NCI-H187 treated with DMSO at 0.1 percent for 48 hours (cell line): ENCODE measurements at regions not wholly inside any gene's neighbourhood (a gene's known extent, or its start where the extent isn't known, plus 50 kb on each side); places are given as distances from the start of the nearest gene placed in this dataset.

Source experiments
- DNase-seq: peaks from one replicate; lab custom pipeline; 2025; lab: John Stamatoyannopoulos, UW

DNA sequence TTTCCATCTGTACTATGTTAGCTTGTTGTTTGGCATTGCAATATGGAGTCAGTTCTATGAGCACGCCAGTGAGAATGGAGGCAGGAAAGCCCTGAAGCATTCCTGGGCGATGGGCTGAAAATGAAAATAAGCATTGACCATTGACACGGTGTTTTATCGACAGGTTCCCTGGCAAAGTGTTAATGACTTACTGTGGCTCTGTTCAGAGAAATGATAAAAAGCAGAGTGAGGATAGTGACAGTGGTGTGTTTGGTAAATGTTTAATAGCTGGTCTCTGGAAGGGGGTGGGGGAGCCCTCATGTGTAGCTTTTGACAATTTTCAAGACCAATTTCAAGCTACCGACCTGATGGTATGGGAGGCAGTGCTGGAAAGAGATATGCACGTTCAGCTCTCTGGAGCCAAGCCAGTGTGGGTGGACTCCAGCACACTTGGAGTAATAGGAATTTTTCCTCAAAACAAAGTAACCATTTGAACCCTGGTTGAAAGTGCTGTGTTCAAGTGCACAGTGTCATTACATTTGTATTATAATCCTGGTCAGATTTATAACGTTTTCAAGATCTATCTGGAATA, 341.7 kb upstream of the ROBO2 start:
- no peak for DNase-seq

DNA sequence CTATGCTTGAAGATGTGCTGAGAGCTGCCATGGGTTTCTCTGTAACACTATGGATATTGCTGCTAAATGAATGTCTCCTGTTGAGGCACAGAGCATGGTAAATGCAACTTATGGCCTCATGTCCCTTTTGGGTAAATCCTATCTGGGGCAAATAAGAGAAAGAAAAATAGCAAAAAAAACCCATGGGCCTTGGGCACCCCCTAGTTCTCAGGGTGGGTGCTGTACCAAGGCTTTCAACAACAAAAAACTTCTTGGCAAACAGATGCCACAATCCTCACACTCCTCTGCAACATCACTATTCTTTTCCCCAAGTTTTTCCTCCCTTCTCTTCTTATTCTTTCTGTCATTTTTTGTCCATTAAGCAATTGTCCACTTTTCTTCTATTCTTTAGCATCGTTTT, 340.1 kb upstream of the ROBO2 start:
- DNase-seq: no peak

DNA sequence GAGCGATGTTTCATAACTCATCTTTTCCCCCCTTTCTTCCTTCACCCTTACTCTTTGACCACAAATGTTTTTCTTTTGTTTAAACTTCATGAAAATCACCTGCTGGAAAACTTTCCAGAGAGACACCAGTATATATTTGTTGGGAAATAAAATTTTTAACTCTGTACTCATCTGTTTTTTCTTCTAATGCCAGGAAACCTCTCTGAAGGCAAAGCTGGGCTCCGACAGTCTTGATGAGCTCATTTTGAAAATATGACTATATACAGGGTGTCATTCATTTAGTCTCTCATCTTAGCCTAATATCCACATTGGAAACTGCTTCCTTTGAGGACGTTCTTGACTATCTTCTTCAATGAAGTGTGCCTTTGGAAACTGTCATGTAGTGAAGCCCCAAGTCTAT, 339.6 kb upstream of the ROBO2 start:
- no peak for DNase-seq

DNA sequence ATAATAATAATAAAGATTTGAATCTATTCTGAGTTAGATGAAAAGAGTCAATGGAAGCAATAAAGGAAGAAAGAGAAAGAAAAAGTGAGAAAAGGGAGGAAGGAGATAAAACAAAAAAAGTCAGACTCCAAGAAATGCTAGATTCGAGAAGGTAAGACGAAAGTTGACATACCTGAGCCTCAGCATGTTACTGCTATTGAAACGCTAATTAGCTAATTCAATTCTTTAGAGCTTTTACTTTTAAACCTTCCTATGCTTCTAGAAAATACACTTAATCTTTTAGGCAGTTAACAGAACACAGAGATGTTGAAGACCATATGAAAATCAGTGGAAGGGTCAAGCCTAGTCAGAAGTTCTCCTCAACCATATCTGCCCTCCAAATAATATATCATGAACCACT, 337.2 kb upstream of the ROBO2 start:
- DNase-seq: no peak

DNA sequence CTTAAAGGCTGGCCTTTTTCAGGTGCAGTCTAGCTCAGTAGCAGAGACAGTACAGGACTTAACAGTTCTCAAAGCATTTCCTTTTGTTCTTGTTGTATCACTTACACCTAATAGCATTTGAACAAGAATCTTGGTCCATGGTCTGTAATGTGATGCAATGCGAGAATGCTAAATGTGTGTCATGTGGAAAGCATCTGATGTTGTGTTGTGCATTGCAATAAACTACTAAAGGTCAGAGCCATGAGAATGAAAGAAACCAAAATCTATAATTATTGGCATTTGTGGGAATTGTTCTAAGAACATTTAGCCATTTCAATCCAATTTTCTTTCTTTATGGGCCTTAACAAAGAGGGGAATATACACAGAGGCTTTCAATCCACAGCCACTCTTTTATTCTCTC, 324.5 kb upstream of the ROBO2 start:
- no peak for DNase-seq

DNA sequence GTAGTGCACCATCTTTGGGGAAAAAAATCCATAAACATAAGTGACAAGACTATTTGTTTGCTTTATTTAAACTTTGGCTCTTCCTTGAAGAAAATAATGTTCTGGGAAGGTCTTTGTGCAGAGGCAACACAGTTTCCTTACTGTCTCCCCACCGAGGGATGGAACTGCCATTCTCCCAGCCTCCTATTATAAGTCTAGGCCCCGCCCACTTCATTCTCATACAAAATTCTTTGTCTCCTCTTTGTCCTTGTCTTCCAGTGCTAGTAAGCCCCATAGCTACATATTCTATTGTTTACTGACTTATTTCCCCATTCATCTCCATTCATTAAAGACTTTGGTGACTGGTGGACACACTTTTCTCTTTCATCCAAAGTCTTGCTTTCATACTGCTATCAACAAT, 316.5 kb upstream of the ROBO2 start:
- DNase-seq: no peak

DNA sequence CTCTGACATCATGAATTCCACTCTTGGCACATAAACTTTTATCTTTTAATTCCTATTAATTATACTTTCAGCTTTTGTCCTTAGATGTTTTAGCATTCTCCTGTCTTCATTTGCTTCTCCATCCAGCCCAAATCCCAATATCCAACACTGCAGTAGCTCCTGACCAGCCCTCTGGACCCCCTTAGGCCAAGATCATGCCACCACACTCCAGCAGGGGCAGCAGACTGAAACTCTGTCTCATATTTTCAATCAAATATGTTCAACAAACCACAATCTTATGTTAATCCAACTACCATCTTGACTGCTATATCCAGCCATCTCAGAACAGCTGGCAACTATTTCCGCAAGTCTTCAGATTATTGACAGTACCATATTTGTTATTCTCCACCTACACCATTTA, 315.8 kb upstream of the ROBO2 start:
- DNase-seq: no peak

DNA sequence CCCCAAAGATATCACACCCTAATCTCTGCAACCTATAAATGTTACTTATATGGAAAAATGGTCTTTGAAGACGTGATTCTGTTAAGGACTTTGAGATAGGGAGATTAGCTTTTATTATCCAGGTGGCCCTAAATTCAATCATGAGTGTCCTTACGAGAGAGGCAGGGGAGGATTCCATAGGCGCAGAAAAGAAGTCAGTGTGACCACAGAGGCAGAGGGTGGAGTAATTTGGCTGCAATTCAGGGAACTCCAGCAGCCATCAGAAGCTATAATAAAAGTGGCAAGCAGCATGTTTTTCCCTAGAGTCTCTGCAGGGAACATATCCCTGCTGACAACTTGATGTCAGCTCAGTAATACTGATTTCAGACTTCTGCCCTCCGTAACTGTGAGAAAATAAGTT, 315.2 kb upstream of the ROBO2 start:
- DNase-seq: no peak

DNA sequence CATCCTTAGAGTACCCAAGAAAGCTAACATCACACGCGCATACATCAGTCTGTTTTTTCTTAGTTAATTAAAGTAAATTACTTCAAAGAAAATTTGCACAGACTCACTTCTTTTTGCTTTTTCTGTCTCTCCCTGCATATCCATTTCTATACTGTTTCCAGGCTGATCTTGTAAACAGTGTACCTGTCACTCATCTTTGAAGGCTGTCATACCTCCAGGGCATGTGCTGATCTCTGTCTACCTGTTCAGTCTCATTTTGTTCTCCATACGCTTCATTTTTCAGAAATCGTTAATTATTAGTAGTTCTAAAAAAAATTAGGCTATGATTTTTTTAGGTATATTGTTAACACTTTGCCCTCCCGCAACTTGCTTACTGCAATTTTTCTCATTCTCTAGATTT, 313.9 kb upstream of the ROBO2 start:
- no peak for DNase-seq

DNA sequence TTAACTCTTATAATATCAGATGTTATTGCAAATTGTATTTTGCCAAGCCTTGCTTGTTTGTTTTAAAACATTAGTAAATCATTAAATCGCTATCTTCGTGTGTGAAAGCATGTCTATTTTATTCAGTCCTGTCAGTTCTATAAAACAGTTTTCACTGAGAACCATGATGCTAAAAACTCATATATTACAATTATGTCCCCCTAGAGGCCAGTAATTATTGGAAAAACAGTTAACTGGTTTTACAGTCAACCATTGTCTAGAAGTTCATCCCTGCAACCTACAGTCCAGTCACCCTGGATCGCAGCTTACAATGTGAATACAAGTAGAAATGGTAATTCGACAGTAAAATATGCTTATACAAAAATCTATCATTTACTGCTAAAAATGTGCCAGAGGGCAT, 311.5 kb upstream of the ROBO2 start:
- no peak for DNase-seq

DNA sequence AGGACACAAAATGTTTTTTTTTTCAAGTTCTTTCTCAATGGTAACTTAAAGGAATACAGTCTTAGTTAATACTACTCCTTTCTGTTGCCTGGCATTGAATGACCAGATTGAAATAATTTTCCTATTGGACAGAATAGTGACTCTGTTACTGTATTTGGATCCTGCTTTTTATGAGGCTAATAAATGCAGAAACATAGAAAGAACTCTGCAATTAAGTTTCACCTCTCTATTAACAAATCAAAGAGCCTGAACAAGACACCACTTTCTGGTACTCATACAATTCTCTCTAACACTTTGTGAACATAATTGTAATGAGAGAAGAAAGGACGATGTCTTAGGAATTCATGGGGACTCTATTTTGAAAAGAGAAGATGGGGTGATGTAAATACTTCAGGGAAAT, 308.4 kb upstream of the ROBO2 start:
- no peak for DNase-seq

DNA sequence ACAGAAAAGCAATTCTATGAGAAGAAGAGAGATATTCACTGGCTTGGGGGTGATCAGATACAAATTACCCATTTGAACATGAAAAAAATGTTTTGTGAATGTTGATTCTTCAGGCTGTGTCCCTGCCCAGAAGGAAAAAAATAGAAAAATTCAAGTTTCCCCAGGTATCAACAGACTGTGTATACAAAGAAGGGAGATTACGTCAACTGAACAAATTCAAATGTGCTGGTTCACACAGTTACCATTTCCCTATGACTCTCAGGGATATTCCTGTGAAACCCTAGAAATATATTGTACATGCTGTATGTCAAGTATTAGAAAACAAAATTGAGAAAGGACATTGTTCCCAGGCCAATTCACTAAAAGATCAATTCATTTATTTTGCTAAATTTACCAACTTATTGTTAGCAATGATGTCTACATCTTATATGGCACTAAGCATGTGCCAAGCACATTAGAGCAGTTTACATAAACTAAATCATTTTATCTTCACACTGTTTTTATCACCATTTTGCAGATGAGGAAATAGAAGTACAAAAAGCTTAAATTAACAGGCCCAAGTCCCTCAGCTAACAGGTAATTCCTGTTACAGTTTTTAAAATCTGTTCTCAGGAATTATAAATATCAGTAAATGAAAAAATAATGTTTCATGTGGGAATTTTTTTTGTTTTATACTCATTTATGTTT, 306.7 kb upstream of the ROBO2 start:
- DNase-seq: no peak

DNA sequence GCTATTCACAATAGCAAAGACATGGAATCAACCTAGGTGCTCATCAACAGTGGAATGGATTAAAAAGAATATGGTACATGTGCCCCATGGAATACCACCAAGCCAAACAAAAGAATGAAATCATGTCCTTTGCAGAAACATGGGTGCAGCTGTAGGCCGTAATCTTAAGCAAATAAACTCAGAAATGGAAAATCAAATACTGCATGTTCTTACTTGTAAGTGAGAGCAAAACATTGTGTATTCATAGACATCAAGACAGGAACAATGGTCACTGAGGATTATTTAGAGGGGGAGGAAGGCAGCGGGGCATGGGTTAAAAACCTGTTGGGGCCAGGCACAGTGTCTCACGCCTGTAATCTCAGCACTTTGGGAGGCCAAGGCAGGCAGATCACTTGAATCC, 304.7 kb upstream of the ROBO2 start:
- no peak for DNase-seq

DNA sequence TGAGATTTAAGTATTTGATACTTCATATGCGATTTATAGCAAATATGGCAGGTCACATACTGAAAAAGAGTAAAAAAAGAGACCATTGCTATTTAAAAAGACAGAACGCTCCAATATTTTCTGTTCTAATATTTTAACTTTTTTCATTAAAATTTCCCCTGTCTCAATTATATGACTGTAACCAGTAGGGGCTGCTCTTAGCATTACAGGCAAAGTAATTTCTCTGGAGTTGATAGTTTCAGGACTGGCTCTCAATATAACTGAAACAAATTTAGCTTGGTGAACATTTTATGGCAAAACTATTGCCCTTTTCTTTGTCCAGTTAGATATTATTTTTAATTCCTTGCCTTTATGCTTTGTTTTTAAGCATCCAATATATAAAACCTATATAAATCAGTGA, 286.3 kb upstream of the ROBO2 start:
- no peak for DNase-seq

DNA sequence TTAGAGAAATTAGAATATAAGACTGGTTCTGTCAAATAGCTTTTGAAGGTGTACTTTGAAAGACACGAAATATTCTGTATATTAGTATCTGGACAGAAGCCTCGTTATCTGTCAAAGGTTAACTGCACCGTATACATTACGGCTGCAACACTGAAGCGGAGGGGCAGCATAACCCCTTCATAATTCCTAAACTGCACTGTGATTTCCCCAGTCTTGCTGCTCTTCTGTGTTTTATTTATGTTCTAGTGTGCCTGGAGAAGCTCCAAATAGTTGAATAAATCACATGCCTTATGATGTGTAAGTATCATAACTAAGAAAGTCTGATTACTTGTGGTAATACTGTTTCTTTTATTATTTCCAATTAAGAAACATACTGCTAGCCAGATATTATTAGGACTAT, 285.7 kb upstream of the ROBO2 start:
- no peak for DNase-seq

DNA sequence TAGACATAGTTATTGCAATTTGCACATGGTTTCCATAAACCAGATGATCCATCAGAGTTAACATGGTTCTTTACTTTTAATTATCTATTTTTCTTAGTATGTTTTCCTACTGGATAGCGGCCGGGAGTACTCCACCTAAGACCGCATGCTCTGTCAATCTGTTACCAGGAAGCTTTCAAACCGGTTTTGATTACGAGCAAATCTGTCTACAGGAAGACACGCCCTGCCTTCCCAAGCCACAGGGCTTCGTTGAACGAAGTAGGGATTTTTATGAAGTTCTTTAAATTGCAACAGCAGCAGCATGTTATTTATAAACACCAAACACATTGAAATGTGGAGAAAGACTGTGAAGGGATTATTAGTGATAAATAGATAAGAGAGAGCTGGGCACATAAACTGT, 283.3 kb upstream of the ROBO2 start:
- DNase-seq: no peak

DNA sequence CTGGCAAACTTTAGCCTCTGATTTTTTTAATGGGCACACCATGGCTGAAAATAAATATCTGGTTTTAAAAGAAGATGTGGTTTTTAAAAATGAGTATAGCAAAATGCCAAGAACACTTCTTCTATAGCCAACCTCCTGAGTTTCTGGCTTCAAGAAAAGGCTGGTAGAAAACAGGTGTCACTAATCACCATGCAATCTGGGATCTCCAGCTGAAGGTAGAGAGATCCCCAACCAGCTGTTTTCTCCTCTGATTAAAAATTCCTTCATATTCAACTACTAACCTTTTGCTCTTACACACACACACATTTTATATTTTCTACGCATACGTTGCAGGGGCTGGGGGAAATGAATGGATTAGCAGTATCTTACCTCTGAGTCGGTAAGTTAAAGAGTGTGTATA, 279.6 kb upstream of the ROBO2 start:
- DNase-seq: no peak

DNA sequence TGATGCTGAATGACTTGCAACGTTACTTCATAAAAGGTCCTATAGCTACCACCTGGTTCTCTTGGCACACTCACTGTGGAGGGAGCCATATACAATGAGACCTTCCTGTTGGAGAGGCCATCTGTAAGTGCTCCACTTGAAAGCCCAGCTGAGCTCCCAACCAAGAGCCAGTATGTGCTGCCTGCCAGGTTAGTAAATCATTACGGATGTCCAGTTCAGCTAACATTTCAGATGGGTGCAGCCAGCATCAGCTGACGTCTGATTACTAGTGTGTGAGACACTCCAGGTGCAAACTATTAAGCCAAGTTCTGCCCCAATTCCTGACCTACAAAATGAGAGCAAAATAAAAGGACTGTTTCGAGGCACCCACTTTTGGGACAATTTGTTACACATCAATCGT, 274.4 kb upstream of the ROBO2 start:
- no peak for DNase-seq

DNA sequence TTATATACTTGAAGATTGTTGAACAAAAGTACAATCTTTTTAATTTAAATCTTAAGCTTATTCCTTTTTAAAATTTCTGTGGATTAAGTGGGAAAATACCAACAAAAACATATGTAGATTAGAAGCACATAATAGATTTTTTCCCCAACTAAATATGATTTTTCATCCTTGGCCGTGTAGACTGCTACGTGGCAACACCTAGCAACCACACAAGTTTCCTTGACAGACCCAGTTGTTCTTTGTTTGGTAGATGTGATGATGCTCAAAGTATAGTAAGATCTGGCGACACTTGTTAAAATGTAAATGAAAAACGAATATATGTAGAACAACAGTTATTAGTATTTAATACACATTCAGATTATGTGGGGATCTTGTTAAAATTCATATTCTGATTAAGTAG, 271.0 kb upstream of the ROBO2 start:
- DNase-seq: no peak

DNA sequence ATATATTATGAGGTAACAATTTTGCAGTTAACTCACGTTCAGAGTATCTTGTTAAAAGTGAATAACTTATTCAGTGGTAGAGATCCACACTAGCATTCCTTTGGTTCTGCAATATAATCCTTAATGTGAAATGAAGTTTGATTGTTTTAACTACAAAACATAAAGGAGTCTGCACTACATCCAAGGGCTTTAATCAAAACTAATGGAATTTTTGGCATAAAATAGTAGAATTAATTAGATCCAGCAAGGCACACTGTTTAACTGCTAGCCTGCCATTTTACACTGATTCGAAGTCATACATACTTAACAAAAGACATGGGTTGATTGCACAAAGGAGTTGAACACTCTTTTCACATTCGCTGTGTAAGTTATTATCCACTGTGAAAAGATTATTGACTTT, 263.0 kb upstream of the ROBO2 start:
- no peak for DNase-seq

DNA sequence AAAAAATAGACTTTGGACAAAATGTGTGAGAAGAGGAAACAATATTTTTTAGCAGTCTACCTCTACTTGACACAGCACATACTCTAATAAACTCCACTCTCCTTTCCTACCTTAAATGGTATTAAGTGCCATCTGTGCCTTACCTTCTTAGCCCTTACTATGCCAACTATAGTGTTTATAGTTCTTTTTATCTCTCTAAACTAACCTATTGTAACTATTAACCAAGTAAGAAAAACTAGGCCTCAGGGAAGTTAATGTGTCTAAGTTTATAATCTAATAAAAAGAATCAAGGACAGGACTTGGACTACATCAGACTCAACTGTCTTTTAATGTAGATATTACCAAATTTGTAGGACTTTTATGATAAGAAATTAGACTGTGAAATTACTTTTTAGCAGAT, 251.7 kb upstream of the ROBO2 start:
- DNase-seq: no peak

DNA sequence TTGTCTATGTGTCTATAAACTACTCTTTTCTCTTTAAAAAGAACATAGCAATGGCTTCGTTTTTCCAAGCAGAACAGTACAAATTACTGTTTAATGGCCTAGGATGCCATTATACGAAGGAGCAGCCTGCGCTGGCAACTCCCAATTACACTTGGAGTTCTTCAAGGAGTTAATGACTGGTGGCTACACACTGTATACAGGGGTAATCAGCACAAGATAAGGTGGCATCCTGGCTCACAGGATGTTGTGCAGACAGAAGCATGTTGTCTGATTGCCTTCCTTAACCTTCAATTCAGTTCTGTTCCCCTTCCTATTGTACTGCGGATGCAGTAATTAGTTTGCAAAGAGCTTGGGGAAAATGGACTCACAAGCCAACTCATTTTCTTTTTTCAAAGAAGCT, 250.7 kb upstream of the ROBO2 start:
- DNase-seq: no peak

DNA sequence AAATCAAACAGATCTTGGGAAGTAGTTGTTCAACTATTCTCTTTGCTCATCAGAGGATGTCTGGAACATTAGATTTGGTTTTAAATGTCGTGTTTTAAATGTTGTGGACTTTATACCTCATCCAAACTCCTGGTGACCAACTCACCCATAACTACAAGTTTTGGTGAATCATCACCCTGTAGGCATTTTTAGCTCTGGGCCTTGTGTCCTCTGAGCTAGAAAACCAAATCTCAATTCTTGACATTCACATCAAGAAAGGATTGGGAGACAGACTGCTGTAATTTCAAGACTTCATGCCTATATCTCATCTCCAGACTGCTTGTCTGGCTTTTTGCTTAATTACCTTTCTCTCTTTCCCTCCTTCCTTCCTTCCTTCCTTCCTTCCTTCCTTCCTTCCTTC, 228.5 kb upstream of the ROBO2 start:
- DNase-seq: no peak

DNA sequence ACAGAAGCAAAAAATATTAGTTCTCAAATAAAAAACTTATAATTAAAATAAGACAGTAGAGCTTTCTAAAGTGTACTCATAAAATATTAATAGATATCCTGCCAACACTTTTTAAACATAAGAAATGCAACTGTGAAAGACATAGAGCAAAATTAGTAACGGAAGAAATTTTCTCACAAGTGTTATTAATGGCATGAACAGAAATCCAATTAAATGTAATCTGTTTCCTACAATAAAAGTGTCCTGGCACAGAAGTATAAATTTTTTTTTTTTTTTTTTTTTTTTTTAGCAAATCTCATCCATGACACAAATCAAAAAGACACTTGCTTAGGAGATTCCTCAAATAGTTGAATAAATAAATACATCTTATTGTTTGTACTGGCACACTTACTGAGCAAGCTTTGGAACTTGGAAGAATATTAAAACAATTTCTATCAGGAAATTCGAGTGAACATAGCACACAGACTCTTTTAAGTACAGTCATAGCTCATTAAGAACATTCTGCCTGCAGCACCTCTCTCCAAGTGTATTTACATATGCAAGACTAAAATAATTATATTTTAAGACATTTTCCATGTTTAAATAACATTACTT, 227.2 kb upstream of the ROBO2 start:
- DNase-seq: no peak
